Osteoblast (primary cell): ENCODE measurements at regions not wholly inside any gene's neighbourhood (a gene's known extent, or its start where the extent isn't known, plus 50 kb on each side); places are given as distances from the start of the nearest gene placed in this dataset.

ENCODE experiments used
- DNase-seq: peaks from one replicate; pipeline ENCODE4 v3.0.0; 2011; ENCODE audit warnings: low spot score, mixed read lengths; ENCODE audit not compliant: insufficient read length; ENCODE audit errors: missing footprints
- H2AFZ ChIP-seq: 2 replicates; pipeline ENCODE4 v1.6.0; 2011; ENCODE audit warnings: mild to moderate bottlenecking, low read length
- H3K27ac ChIP-seq: 2 replicates; pipeline ENCODE4 v1.5.1; 2011; ENCODE audit warnings: mild to moderate bottlenecking, low read depth, low read length, moderate library complexity
- H3K27me3 ChIP-seq: 2 replicates; pipeline ENCODE4 v1.6.0; 2012; ENCODE audit warnings: mild to moderate bottlenecking, control low read depth, inconsistent platforms, low read length, moderate library complexity; ENCODE audit not compliant: insufficient read depth
- H3K36me3 ChIP-seq: 2 replicates; pipeline ENCODE4 v1.5.1; 2011; ENCODE audit warnings: mild to moderate bottlenecking, low read length, control low read depth, moderate library complexity; ENCODE audit not compliant: insufficient read depth
- H3K4me1 ChIP-seq: 2 replicates; pipeline ENCODE4 v1.5.1; 2011; ENCODE audit warnings: mild to moderate bottlenecking, low read length, control low read depth, moderate library complexity; ENCODE audit not compliant: insufficient read depth
- H3K4me2 ChIP-seq: 2 replicates; pipeline ENCODE4 v1.6.0; 2011; ENCODE audit warnings: mild to moderate bottlenecking, low read length; ENCODE audit not compliant: insufficient read depth
- H3K4me3 ChIP-seq: fragments of 200-600 bp; sonication (generic); 3 replicates; pipeline ENCODE4 v1.5.1; 2012; ENCODE audit warnings: mild to moderate bottlenecking, low read length, inconsistent platforms; ENCODE audit not compliant: insufficient read depth
- H3K79me2 ChIP-seq: 2 replicates; pipeline ENCODE4 v1.6.0; 2012; ENCODE audit warnings: mild to moderate bottlenecking, low read length, control low read depth, inconsistent platforms; ENCODE audit not compliant: insufficient read depth
- H3K9me3 ChIP-seq: 2 replicates; pipeline ENCODE4 v1.5.1; 2011; ENCODE audit warnings: low read depth, low read length, control low read depth
- H4K20me1 ChIP-seq: 2 replicates; pipeline ENCODE4 v1.6.0; 2012; ENCODE audit warnings: mild to moderate bottlenecking, low read length, control low read depth; ENCODE audit not compliant: insufficient read depth
- TF ChIP-seq, protein P1 (sequence below): IDR thresholded peaks from 2 replicates; pipeline ENCODE4 v1.5.1; 2011; ENCODE audit warnings: mild to moderate bottlenecking, low read depth, low read length, moderate library complexity; ENCODE audit errors: extremely low read depth

- no peak overlapping the region for H3K4me2 ChIP-seq
- TF ChIP-seq, protein P1, sequence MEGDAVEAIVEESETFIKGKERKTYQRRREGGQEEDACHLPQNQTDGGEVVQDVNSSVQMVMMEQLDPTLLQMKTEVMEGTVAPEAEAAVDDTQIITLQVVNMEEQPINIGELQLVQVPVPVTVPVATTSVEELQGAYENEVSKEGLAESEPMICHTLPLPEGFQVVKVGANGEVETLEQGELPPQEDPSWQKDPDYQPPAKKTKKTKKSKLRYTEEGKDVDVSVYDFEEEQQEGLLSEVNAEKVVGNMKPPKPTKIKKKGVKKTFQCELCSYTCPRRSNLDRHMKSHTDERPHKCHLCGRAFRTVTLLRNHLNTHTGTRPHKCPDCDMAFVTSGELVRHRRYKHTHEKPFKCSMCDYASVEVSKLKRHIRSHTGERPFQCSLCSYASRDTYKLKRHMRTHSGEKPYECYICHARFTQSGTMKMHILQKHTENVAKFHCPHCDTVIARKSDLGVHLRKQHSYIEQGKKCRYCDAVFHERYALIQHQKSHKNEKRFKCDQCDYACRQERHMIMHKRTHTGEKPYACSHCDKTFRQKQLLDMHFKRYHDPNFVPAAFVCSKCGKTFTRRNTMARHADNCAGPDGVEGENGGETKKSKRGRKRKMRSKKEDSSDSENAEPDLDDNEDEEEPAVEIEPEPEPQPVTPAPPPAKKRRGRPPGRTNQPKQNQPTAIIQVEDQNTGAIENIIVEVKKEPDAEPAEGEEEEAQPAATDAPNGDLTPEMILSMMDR, result no peak
- H3K79me2 ChIP-seq, result no peaks in the 10 kb centered on the region
- H3K36me3 ChIP-seq, result no peaks in the 10 kb centered on the region
- H3K4me1 ChIP-seq, result no peaks in the 10 kb centered on the region
- no peak overlapping the region for H2AFZ ChIP-seq
- no peaks in the 10 kb centered on the region for H4K20me1 ChIP-seq
- H3K4me3 ChIP-seq, result no peak overlapping the region
- no peak overlapping the region for H3K27ac ChIP-seq
- no peaks in the 10 kb centered on the region for H3K9me3 ChIP-seq
- no peak for DNase-seq
- no peaks in the 10 kb centered on the region for H3K27me3 ChIP-seq
Observed at GRCh38 chr13:111847964-111848363, 219.0 kb upstream of the SOX1 start.

DNA sequence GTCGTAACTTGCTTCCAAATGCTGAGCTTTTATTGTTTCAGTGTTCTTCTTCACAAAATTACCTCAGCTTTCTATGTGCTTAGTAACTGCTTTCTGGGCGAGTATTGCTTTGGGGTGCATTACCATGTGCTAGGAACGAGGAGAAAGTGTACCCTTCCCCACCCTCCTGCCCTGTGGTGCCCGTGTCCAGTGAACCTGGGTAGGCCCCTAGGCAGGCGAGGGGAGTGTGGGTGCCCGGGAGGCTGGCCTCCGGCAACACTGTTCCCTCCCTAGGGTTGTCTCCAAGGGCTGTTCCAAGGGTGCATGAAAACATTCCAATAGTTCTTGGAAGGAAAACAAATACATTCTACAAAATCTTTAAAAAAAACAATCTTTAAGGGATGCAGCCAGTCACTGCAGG, 216.5 kb upstream of the SOX1 start:
- Histone ChIP-seq H3K27me3 (no peaks in the 10 kb centered on the region), H3K79me2 (no peaks in the 10 kb centered on the region), H3K36me3 (no peaks in the 10 kb centered on the region)

GRCh38 chr13:111850976-111851375, 216.0 kb upstream of the SOX1 start:
- Histone ChIP-seq H3K79me2 (no peaks in the 10 kb centered on the region), H3K4me2 (no peak overlapping the region), H3K27ac (no peak overlapping the region), H3K27me3 (no peaks in the 10 kb centered on the region), H3K9me3 (no peaks in the 10 kb centered on the region), H3K4me3 (no peak overlapping the region), H3K4me1 (no peaks in the 10 kb centered on the region), H4K20me1 (no peaks in the 10 kb centered on the region), H2AFZ (no peak overlapping the region), H3K36me3 (no peaks in the 10 kb centered on the region)
- TF ChIP-seq, protein P1, result no peak
- DNase-seq, result no peak

More for the DNA sequence above, 216.5 kb upstream of the SOX1 start:
- no peaks in the 10 kb centered on the region for H3K9me3 ChIP-seq
- H2AFZ ChIP-seq, result no peak overlapping the region
- no peak overlapping the region for H3K4me2 ChIP-seq
- no peaks in the 10 kb centered on the region for H4K20me1 ChIP-seq
- TF ChIP-seq, protein P1, result no peak
- peak; percentile 76 for DNase-seq
- no peak overlapping the region for H3K27ac ChIP-seq
- no peaks in the 10 kb centered on the region for H3K4me1 ChIP-seq
- no peak overlapping the region for H3K4me3 ChIP-seq

DNA sequence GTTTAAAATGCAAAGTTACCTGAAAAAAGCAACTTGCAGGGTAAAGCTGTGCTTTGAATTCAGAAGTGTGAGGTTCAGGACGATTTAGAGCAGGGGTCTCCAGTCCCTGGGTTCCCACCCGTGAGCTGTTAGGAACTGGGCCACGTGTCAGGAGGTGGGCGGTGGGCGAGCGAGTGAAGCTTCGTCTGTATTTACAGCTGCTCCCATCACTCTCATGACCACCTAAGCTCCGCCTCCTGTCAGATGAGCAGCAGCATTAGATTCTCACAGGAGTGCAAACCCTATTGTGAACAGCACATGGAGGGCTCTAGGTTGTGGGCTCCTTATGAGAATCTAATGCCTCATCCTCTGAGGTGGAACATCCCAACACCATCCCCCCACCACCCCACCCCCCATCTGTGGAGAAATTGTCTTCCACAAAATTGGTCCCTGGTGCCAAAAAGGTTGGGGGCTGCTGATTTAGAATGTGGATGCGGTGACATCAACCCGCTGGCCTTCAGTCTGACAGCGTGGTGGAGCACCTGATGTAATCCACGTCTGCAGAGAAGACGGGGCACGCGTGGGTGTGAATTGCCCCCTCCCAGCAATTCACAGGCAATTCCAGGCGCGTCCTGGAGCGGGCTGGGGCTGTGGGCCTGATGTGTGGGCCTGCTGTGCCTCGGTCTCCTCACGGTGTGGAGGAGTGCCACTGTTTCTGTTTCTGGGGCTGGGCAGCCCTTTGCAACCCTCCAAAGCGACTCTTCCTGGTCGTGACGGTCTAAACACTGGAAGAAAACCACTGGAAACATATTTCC, 214.0 kb upstream of the SOX1 start:
- H3K79me2 ChIP-seq, result no peaks in the 10 kb centered on the region
- H3K36me3 ChIP-seq, result no peaks in the 10 kb centered on the region
- no peak overlapping the region for H3K4me3 ChIP-seq
- TF ChIP-seq, protein P1, result no peak
- no peaks in the 10 kb centered on the region for H3K4me1 ChIP-seq
- H3K27ac ChIP-seq, result no peak overlapping the region
- H3K4me2 ChIP-seq, result no peak overlapping the region
- H2AFZ ChIP-seq, result no peak overlapping the region
- H4K20me1 ChIP-seq, result no peaks in the 10 kb centered on the region
- no peaks in the 10 kb centered on the region for H3K9me3 ChIP-seq
- no peak for DNase-seq
- no peaks in the 10 kb centered on the region for H3K27me3 ChIP-seq
